HG02571 (cell line): ENCODE measurements at regions not wholly inside any gene's neighbourhood (a gene's known extent, or its start where the extent isn't known, plus 50 kb on each side); places are given as distances from the start of the nearest gene placed in this dataset.

Experiments used
- ATAC-seq: cut with Tn5 transposase; IDR thresholded peaks from one replicate; pipeline ENCODE4 v1.9.1; 2021; ENCODE audit warnings: mild to moderate bottlenecking, moderate library complexity; ENCODE audit not compliant: unreplicated experiment

- no peak for ATAC-seq
These were observed 818.3 kb upstream of the GYPC start for GRCh38 chr2:125837611-125838010.

- no peak for ATAC-seq
These were observed 816.0 kb upstream of the GYPC start for GRCh38 chr2:125839945-125840344.

GRCh38 chr2:125842041-125842440 is 813.9 kb upstream of the GYPC start:
- ATAC-seq = no peak

- ATAC-seq = no peak
These were observed 805.4 kb upstream of the GYPC start for GRCh38 chr2:125850541-125850940.

- no peak for ATAC-seq
These were observed 803.6 kb upstream of the GYPC start for GRCh38 chr2:125852364-125852763.

- no peak for ATAC-seq
These were observed 802.3 kb upstream of the GYPC start for GRCh38 chr2:125853626-125854025.

- ATAC-seq = no peak
These were observed 800.8 kb upstream of the GYPC start for GRCh38 chr2:125855204-125855603.

GRCh38 chr2:125857971-125858794 is 797.8 kb upstream of the GYPC start:
- ATAC-seq = no peak

GRCh38 chr2:125861461-125861860 is 794.5 kb upstream of the GYPC start:
- no peak for ATAC-seq

- no peak for ATAC-seq
These were observed 788.0 kb upstream of the GYPC start for GRCh38 chr2:125867908-125868307.

- ATAC-seq = no peak
These were observed 785.7 kb upstream of the GYPC start for GRCh38 chr2:125870264-125870663.

- ATAC-seq = no peak
These were observed 785.2 kb upstream of the GYPC start for GRCh38 chr2:125870746-125871145.

GRCh38 chr2:125874564-125874963 is 781.4 kb upstream of the GYPC start:
- ATAC-seq = no peak

- ATAC-seq = no peak
These were observed 770.6 kb upstream of the GYPC start for GRCh38 chr2:125885340-125885739.

- no peak for ATAC-seq
These were observed 769.8 kb upstream of the GYPC start for GRCh38 chr2:125886153-125886552.

GRCh38 chr2:125901278-125901677 is 754.7 kb upstream of the GYPC start:
- ATAC-seq = no peak

GRCh38 chr2:125925891-125926546 is 729.9 kb upstream of the GYPC start:
- ATAC-seq = no peak

- ATAC-seq = no peak
These were observed 720.4 kb upstream of the GYPC start for GRCh38 chr2:125935559-125935958.

GRCh38 chr2:125942585-125943424 is 713.2 kb upstream of the GYPC start:
- ATAC-seq = no peak

- ATAC-seq = no peak
These were observed 696.9 kb upstream of the GYPC start for GRCh38 chr2:125959047-125959446.

- ATAC-seq = no peak
These were observed 694.2 kb upstream of the GYPC start for GRCh38 chr2:125961739-125962138.

GRCh38 chr2:125979886-125980285 is 676.1 kb upstream of the GYPC start:
- ATAC-seq = no peak
